ENCODE measurements at regions not wholly inside any gene's neighbourhood (a gene's known extent, or its start where the extent isn't known, plus 50 kb on each side); places are given as distances from the start of the nearest gene placed in this dataset.

GRCh38 chr1:195530961-195531360 is 1077.3 kb downstream of the KCNT2 start (continued):
- TF ChIP-seq GTF3C2 (IDR thresholded peaks at IDR 0.05; ENCODE audit: borderline replicate concordance, extremely low read depth, insufficient read length): no peak
- no peak for TF ChIP-seq POLR2H (tag; IDR thresholded peaks at IDR 0.05; ENCODE audit: low read depth)
- no peak for TF ChIP-seq CCAR2 (IDR thresholded peaks at IDR 0.05; ENCODE audit: low read depth, low read length)
- TF ChIP-seq NR3C1 (CRISPR knock-in tag; IDR thresholded peaks at IDR 0.05): no peak
- TF ChIP-seq BRF1 (IDR thresholded peaks at IDR 0.05; ENCODE audit: borderline replicate concordance, extremely low read depth, insufficient read length): no peak
- TF ChIP-seq ZBTB9 (CRISPR knock-in tag; IDR thresholded peaks at IDR 0.05): no peak
- TF ChIP-seq, protein P1, sequence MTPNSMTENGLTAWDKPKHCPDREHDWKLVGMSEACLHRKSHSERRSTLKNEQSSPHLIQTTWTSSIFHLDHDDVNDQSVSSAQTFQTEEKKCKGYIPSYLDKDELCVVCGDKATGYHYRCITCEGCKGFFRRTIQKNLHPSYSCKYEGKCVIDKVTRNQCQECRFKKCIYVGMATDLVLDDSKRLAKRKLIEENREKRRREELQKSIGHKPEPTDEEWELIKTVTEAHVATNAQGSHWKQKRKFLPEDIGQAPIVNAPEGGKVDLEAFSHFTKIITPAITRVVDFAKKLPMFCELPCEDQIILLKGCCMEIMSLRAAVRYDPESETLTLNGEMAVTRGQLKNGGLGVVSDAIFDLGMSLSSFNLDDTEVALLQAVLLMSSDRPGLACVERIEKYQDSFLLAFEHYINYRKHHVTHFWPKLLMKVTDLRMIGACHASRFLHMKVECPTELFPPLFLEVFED (CRISPR knock-in tag; conservative IDR thresholded peaks at IDR 0.05): no peak

Measured in K562 (cell line).